Stimulated activated CD8-positive, alpha-beta memory T cell treated with anti-CD3 and anti-CD28 coated beads, Interleukin-7, amount 100 ng/mL, for 48 hours (primary cell): ENCODE measurements at regions not wholly inside any gene's neighbourhood (a gene's known extent, or its start where the extent isn't known, plus 50 kb on each side); places are given as distances from the start of the nearest gene placed in this dataset.
A peak's percentile ranks its signal among the peaks of the same experiment; 100 is the strongest.
"Not testable (repeated sequence)": the region's sequence is repeated elsewhere in the genome, so short reads cannot be mapped to it uniquely, and the experiment has no call there.

ENCODE experiments used
- DNase-seq, 2 donors: peaks; one replicate each; pipeline ENCODE4 v3.0.0-alpha.2; 2020; ENCODE audit warnings: low read depth in 1 of 2; ENCODE audit errors: extremely low read depth in 1 of 2

- no peak for DNase-seq
Measured at GRCh38 chr14:86066651-86067050, 536.7 kb downstream of the FLRT2 start.

- no peak for DNase-seq
Measured at GRCh38 chr14:86065407-86065806, 535.5 kb downstream of the FLRT2 start.

GRCh38 chr14:86064595-86064994 is 534.7 kb downstream of the FLRT2 start:
- DNase-seq, result not testable (repeated sequence)

- DNase-seq, result peak in 1 of 2 donors; percentile 3
Measured at GRCh38 chr14:86057018-86057667, 527.2 kb downstream of the FLRT2 start.

GRCh38 chr14:86055512-86056075 is 525.6 kb downstream of the FLRT2 start:
- DNase-seq, result no peak

- DNase-seq, result no peak
Measured at GRCh38 chr14:86052868-86053267, 522.9 kb downstream of the FLRT2 start.

GRCh38 chr14:86050757-86051156 is 520.8 kb downstream of the FLRT2 start:
- no peak for DNase-seq

- no peak for DNase-seq
Measured at GRCh38 chr14:86050072-86050683, 520.2 kb downstream of the FLRT2 start.

- DNase-seq, result no peak
Measured at GRCh38 chr14:86039176-86039575, 509.2 kb downstream of the FLRT2 start.

- DNase-seq, result no peak
Measured at GRCh38 chr14:86038387-86039042, 508.6 kb downstream of the FLRT2 start.

- DNase-seq, result no peak
Measured at GRCh38 chr14:86035882-86036281, 505.9 kb downstream of the FLRT2 start.

- no peak for DNase-seq
Measured at GRCh38 chr14:86027990-86028389, 498.0 kb downstream of the FLRT2 start.

- DNase-seq, result no peak
Measured at GRCh38 chr14:86027144-86027543, 497.2 kb downstream of the FLRT2 start.

- DNase-seq, result no peak
Measured at GRCh38 chr14:86022031-86022629, 492.2 kb downstream of the FLRT2 start.

GRCh38 chr14:86020841-86021240 is 490.9 kb downstream of the FLRT2 start:
- no peak for DNase-seq

GRCh38 chr14:86015941-86016340 is 486.0 kb downstream of the FLRT2 start:
- no peak for DNase-seq

GRCh38 chr14:86015511-86015910 is 485.6 kb downstream of the FLRT2 start:
- no peak for DNase-seq

- no peak for DNase-seq
Measured at GRCh38 chr14:86013641-86014040, 483.7 kb downstream of the FLRT2 start.

GRCh38 chr14:86012461-86012860 is 482.5 kb downstream of the FLRT2 start:
- DNase-seq, result no peak

- no peak for DNase-seq
Measured at GRCh38 chr14:86003998-86004397, 474.1 kb downstream of the FLRT2 start.

GRCh38 chr14:85996551-85996950 is 466.6 kb downstream of the FLRT2 start:
- no peak for DNase-seq

GRCh38 chr14:85991156-85991555 is 461.2 kb downstream of the FLRT2 start:
- DNase-seq, result no peak
